ENCODE measurements at regions not wholly inside any gene's neighbourhood (a gene's known extent, or its start where the extent isn't known, plus 50 kb on each side); places are given as distances from the start of the nearest gene placed in this dataset.

DNA sequence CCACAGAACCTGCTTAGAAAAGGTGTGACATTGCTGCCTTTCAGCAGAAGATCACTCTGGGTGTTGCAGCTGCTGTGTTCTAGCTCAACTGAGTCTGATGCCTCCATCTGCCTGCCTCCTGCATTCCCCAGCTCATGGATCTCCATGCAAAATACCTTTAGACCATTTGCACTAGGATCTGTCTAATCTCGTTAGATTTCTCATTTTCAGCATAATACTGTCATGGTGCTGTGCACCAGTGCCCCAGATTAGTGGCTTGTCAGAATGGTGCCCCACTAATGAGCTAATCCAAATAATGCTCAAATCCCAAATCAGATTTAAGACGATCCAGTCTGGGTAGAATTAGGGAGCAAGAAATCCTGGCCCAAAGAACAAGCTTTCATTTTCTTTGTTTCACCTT lies 284.4 kb upstream of the PARD3B start:
- TF ChIP-seq, protein P1, sequence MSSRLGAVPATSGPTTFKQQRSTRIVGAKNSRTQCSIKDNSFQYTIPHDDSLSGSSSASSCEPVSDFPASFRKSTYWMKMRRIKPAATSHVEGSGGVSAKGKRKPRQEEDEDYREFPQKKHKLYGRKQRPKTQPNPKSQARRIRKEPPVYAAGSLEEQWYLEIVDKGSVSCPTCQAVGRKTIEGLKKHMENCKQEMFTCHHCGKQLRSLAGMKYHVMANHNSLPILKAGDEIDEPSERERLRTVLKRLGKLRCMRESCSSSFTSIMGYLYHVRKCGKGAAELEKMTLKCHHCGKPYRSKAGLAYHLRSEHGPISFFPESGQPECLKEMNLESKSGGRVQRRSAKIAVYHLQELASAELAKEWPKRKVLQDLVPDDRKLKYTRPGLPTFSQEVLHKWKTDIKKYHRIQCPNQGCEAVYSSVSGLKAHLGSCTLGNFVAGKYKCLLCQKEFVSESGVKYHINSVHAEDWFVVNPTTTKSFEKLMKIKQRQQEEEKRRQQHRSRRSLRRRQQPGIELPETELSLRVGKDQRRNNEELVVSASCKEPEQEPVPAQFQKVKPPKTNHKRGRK (CRISPR knock-in tag; IDR thresholded peaks at IDR 0.05), result no peak
- no peak for TF ChIP-seq NFKB2 (CRISPR knock-in tag; IDR thresholded peaks at IDR 0.05; ENCODE audit: borderline replicate concordance)
- no peak for TF ChIP-seq ZNF331 (CRISPR knock-in tag; IDR thresholded peaks at IDR 0.05)
